AG09309 (cell line): ENCODE measurements at regions not wholly inside any gene's neighbourhood (a gene's known extent, or its start where the extent isn't known, plus 50 kb on each side); places are given as distances from the start of the nearest gene placed in this dataset.

Source experiments
- DNase-seq: peaks from one replicate; pipeline ENCODE4 v3.0.0-alpha.2; 2010; ENCODE audit warnings: low read depth
- H3K4me3 ChIP-seq: 2 replicates; pipeline ENCODE4 v1.5.1; 2011; ENCODE audit warnings: mild to moderate bottlenecking, low read depth, low read length, moderate library complexity; ENCODE audit not compliant: control insufficient read depth
- TF ChIP-seq, protein P1 (sequence below): IDR thresholded peaks from 2 replicates; pipeline ENCODE4 v1.5.1; 2011; ENCODE audit warnings: mild to moderate bottlenecking, low read depth, low read length, inconsistent platforms; ENCODE audit not compliant: insufficient read depth, control insufficient read depth; ENCODE audit errors: missing control alignments

DNA sequence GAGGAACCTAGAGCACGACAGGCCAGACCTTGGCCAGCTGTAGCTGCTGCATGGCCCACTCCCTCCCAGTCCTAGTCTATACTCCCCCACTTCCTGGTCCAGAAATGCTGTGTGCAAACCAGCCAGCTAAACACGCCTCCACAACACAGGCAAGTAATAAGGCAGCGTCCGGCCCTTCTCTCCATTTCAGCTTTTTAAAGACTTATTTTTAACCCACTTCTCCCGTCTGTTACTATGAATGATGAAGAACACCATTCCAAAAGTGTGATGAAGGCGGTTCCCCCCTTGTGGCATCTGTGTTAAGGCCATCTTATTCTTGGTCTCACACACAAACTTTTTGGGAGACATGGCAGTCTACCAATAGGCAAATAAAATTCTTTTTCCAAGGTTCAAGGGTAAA lies 164.1 kb upstream of the CHRNA7 start:
- no peak for DNase-seq
- TF ChIP-seq, protein P1, sequence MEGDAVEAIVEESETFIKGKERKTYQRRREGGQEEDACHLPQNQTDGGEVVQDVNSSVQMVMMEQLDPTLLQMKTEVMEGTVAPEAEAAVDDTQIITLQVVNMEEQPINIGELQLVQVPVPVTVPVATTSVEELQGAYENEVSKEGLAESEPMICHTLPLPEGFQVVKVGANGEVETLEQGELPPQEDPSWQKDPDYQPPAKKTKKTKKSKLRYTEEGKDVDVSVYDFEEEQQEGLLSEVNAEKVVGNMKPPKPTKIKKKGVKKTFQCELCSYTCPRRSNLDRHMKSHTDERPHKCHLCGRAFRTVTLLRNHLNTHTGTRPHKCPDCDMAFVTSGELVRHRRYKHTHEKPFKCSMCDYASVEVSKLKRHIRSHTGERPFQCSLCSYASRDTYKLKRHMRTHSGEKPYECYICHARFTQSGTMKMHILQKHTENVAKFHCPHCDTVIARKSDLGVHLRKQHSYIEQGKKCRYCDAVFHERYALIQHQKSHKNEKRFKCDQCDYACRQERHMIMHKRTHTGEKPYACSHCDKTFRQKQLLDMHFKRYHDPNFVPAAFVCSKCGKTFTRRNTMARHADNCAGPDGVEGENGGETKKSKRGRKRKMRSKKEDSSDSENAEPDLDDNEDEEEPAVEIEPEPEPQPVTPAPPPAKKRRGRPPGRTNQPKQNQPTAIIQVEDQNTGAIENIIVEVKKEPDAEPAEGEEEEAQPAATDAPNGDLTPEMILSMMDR, result no peak
- H3K4me3 ChIP-seq, result no peak overlapping the region

DNA sequence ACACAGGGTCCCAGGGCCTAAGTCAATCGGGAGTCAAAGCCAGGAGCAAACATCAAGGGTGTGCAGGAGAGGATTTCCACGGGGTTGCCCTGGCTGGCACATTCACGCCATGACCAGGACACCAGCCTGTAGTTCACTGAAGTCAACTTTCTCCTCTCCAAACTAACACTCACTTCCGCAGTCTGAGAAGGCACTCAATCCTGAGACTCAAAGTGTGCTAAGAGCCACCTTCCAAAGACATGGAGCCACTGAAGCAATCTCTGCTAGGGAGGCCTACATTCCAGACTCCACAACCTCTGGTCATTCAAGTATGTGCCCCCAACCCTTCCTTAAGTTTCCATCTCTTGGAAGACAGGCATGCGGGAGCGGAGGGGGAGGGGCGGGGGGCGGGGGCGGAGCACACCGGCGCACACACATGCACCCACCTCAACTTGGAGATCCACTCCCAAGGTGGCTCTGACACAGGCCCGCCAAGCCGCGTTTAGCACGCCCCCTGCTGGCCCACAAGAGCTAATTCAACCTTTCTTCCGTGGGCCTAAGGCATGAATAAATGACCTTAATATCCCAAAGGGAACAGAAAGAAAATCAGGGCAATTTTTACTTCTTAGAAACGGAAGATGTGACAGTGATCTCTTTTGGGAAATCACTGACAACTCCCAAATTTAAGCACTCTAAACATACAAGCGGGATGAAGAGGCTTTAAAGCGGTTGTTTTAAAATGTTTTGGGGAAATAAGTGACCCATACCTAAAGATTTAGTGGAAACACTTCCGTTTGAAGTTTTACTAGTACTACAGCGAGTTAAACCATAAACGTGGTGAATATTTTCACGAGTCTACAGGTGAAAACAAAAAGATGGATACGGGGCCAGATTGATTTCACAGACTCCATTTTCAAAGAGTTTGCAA lies 162.5 kb upstream of the CHRNA7 start:
- H3K4me3 ChIP-seq, result no peak overlapping the region
- no peak for DNase-seq
- TF ChIP-seq, protein P1, result peak; percentile 76

DNA sequence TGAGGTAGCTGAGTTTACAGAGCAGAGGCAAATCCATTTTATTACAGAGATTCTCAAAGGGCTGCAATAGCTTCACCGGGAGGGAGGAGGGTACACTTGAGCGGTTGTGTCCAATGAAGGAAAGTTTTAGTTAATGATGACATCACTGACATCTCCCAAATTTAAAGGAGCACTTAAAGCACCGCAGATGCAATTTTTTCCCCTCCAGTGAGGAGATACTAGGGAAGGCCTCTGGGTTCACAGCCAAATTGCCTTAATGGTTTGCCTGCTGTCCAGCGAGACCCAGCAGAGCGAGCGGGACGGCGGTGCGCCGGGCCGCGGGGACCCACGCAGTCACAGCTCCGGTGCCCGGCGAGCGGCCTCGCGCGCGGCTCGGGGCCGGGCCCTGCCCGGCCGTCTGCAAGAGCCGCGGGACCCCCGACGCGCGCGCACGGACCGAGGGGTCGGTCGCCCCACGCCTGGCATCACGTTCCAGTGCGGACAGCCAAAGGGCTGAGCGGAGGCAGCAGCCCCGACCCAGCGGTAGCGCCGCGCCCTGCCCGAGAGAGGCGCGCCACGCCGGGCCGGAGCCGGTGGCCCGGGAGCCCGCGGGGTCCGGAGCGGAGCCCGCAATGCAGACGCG lies 160.5 kb upstream of the CHRNA7 start:
- peak overlapping the region; percentile 42 for H3K4me3 ChIP-seq
- DNase-seq, result no peak
- TF ChIP-seq, protein P1, result no peak

DNA sequence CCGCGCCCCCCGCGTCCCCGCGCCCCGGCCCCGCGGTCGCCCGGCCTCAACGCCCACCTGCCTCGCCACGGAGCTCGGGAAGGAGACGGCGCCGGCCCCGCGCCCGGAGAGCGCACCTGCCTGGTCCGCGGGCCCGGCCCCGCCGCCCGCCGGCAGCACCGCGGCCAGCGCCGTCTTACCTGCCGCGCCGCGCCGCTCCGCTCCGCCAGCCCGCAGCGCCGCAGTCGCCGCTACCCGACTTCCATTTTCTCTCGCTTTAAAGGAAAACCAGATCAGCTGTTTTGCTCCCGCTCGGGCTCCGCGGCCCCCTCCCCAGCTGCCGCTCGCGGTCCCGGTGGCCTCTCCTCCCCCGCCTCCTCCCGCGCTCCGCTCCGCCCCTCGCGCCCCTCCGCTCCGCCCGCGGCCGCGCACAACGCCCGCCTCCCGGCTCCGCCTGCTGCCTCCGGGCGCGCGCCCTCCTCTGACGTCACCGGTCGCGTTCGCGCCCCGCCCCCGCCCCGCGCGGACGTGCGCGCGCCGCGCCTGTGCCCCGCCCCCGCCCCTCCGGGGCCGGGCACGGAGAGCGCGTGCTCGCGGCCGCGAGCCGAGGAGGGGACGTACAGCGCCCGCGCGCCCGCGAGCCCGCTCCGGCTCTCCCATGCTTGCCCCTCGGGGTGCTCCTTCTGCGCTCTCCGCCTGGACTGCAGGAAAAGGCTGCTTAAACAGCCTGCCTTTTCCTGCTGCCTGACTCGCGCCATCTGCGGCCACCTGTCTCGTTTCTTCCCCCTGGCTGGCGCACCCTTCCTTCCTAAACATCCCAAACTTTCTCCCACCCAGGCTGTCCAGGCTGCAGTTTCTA lies 159.8 kb upstream of the CHRNA7 start, which contains the start of gene OTUD7A:
Gene OTUD7A, minus strand, starts transcription at position 346 of the 838 bp plus-strand sequence.
- TF ChIP-seq, protein P1, result no peak
- peak; percentile 7 for DNase-seq

DNA sequence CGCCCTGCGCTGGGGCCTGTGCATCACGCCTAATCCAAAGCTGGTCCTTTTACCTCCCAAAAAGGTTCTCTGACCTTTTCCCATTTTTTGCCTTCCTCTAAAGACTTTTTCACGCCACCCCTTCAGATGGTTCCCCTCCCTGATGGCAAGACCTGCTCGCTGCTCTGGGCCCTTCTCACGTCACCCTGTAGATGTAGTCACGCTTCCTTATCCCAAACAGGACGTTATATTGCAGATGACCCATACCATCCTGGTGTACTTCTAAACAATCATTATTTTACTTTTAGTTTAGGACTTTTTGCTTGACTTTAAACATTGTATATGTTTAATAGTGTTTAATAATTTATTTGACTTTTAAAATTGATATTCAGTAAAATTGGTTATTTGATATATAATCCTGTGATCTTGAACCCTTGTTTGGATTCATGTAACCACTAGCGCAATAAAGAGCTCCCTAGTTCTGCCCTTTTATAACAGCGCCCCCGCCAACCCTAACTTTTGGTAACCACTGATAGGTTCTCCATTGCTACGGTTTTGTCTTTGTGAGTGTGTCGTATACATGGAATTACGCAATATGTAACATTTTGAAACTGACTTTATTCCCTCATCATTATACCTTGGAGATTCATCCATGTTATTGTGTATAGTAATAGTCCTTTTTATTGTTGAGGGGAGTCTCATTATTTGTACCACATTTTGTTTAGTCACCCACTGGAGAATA lies 159.0 kb upstream of the CHRNA7 start:
- peak overlapping the region; percentile 54 for H3K4me3 ChIP-seq
- no peak for DNase-seq
- TF ChIP-seq, protein P1, result no peak

More for the DNA sequence above, 159.8 kb upstream of the CHRNA7 start, which contains the start of gene OTUD7A:
- peak within 1 kb of the TSS; percentile 54 for H3K4me3 ChIP-seq

DNA sequence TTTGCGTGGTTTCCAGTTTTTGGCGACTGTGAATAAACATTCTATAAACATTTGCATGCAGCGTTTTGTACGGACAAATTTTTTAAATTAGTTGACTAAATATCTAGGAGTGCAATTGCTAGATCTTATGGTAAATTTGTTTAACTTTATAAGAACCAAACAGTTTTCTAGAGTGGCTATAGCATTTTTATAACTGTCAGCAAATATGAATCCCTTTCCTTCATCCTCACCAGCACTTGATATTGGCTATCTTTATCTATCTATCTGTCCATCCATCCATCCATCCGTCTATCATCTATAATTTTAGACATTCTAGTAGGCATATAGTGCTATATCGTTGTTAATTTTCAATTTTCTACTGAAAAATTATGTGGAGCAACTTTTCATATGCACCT lies 158.4 kb upstream of the CHRNA7 start:
- H3K4me3 ChIP-seq, result no peak overlapping the region
- TF ChIP-seq, protein P1, result no peak
- no peak for DNase-seq
